ENCODE measurements at regions not wholly inside any gene's neighbourhood (a gene's known extent, or its start where the extent isn't known, plus 50 kb on each side); places are given as distances from the start of the nearest gene placed in this dataset.
A peak's percentile ranks its signal among the peaks of the same experiment; 100 is the strongest.

DNA sequence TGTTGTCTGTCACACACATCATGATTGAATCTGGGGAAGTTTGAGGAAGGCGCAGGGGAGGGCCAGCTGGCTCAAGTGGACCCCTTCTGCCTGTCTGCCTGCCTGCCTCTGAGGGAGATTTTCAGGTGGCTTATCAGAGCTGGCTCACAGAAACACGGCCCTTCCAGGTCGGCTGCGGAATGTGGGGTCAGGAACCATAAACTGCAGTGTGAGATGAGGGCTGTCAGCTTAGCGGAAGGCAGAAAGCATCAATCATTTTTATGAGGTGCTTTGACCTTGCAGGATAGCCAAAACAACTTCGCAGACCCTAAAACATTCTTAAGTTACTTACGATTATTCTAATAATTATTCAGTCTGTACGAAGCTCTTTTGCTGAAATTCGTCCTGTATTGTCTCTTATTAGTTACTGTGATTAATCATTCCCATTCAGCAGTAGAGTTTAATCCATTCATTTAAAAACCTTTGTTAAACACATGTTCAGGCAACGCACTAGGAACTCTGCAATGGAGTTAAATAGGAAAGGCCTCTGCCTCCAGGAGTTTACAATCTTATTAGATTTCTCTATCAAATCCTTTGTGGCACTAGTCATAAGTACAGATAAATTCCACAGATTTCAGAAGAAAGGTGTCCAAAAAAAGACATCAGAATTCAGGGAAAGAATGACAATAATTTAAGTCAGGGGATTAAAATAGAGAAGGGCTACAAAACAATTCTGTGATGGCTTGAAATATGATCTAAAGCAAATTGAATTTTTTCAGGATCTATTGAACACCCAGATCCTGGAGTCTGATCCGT lies 371.6 kb downstream of the HRH4 start:
- Mint-ChIP-seq H3K9me3 (no peaks in the 10 kb centered on the region), H3K4me3 (peak overlapping the region in 1 of 3 experiments; percentile 8), H3K27me3 (ENCODE audit: low read depth) (peaks cover 15% of the 10 kb centered on the region), H3K27ac (peak overlapping the region; percentile 14 to 82 (median 46)), H3K36me3 (ENCODE audit: low read depth) (no peaks in the 10 kb centered on the region), H3K4me1 (peaks cover 25% of the 10 kb centered on the region)
- TF ChIP-seq, protein P1, sequence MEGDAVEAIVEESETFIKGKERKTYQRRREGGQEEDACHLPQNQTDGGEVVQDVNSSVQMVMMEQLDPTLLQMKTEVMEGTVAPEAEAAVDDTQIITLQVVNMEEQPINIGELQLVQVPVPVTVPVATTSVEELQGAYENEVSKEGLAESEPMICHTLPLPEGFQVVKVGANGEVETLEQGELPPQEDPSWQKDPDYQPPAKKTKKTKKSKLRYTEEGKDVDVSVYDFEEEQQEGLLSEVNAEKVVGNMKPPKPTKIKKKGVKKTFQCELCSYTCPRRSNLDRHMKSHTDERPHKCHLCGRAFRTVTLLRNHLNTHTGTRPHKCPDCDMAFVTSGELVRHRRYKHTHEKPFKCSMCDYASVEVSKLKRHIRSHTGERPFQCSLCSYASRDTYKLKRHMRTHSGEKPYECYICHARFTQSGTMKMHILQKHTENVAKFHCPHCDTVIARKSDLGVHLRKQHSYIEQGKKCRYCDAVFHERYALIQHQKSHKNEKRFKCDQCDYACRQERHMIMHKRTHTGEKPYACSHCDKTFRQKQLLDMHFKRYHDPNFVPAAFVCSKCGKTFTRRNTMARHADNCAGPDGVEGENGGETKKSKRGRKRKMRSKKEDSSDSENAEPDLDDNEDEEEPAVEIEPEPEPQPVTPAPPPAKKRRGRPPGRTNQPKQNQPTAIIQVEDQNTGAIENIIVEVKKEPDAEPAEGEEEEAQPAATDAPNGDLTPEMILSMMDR (IDR thresholded peaks at IDR 0.05; ENCODE audit: unreplicated experiment in 3 of 3) = no peak

DNA sequence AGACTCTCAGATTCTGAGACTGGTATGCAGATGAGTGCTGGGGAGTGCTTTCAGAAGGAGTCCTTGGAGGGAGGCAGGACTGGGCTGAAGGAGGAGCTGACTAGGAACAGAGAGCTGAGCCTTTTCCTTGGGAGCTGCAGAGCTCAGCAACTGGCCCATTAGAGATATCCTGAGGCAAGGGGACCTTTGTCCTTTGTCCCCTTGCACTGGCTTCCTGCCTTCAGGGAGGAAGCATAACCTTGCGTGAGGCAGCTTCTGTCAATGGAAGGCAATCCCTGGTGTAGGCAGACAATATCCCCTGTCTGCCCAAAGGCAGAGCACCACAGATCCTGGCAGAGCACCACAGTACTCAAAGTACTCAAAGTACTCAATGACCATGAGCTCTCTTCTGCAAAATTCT lies 375.3 kb downstream of the HRH4 start:
- Mint-ChIP-seq H3K9me3 (no peaks in the 10 kb centered on the region), H3K4me1 (peaks cover 26% of the 10 kb centered on the region), H3K27me3 (ENCODE audit: low read depth) (peaks cover 16% of the 10 kb centered on the region), H3K36me3 (ENCODE audit: low read depth) (no peaks in the 10 kb centered on the region), H3K27ac (no peak overlapping the region), H3K4me3 (no peak overlapping the region)
- TF ChIP-seq, protein P1 (IDR thresholded peaks at IDR 0.05; ENCODE audit: unreplicated experiment in 3 of 3) = no peak

GRCh38 chr18:24837066-24837465 lies 376.6 kb downstream of the HRH4 start:
- TF ChIP-seq, protein P1 (IDR thresholded peaks at IDR 0.05; ENCODE audit: unreplicated experiment in 3 of 3) = no peak
- Mint-ChIP-seq H3K27ac (peak overlapping the region in 2 of 3 experiments; percentile 16 to 42), H3K36me3 (ENCODE audit: low read depth) (no peaks in the 10 kb centered on the region), H3K9me3 (no peaks in the 10 kb centered on the region), H3K4me1 (peaks cover 19% of the 10 kb centered on the region), H3K27me3 (ENCODE audit: low read depth) (peaks cover 15% of the 10 kb centered on the region), H3K4me3 (no peak overlapping the region)

DNA sequence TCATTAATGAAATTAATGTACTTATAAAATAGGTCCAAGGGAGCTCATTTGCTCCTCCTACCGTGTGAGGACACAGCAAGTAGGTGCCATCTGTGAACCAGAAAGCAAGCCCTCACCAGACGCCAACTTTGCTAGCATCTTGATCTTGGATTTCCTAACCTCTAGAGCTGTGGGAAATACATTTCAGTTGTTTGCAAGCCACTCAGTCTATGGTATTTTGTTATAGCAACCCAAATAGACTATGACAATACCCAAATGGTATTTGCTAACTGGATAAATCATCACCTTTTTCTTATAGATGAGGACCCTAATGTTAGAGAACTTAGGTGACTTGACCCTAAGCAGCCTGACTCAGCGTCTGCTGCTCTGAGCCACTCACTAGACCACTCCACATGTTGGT lies 379.6 kb downstream of the HRH4 start:
- Mint-ChIP-seq H3K27ac (no peak overlapping the region), H3K4me3 (no peak overlapping the region), H3K36me3 (ENCODE audit: low read depth) (no peaks in the 10 kb centered on the region), H3K9me3 (no peaks in the 10 kb centered on the region), H3K27me3 (ENCODE audit: low read depth) (peaks cover 15% of the 10 kb centered on the region), H3K4me1 (peaks cover 10% of the 10 kb centered on the region)
- TF ChIP-seq, protein P1 (IDR thresholded peaks at IDR 0.05; ENCODE audit: unreplicated experiment in 3 of 3) = no peak

GRCh38 chr18:24840640-24841039 lies 380.2 kb downstream of the HRH4 start:
- H3K36me3 Mint-ChIP-seq (ENCODE audit: low read depth) = no peaks in the 10 kb centered on the region

More at GRCh38 chr18:24840640-24841039, 380.2 kb downstream of the HRH4 start:
- Mint-ChIP-seq H3K27me3 (ENCODE audit: low read depth) (peaks cover 9% of the 10 kb centered on the region), H3K9me3 (no peaks in the 10 kb centered on the region), H3K4me1 (peaks cover 10% of the 10 kb centered on the region), H3K4me3 (no peak overlapping the region), H3K27ac (no peak overlapping the region)
- TF ChIP-seq, protein P1 (IDR thresholded peaks at IDR 0.05; ENCODE audit: unreplicated experiment in 3 of 3) = no peak
